Central memory CD8-positive, alpha-beta T cell (primary cell): ENCODE measurements at regions not wholly inside any gene's neighbourhood (a gene's known extent, or its start where the extent isn't known, plus 50 kb on each side); places are given as distances from the start of the nearest gene placed in this dataset.

Experiments
- ATAC-seq: fragments of 150-1000 bp; cut with Tn5 transposase; replicated peaks from 2 replicates; pipeline ENCODE4 v1.10.0; 2022; ENCODE audit warnings: mild to moderate bottlenecking, moderate FRiP score, moderate number of reproducible peaks; ENCODE audit not compliant: poor library complexity, severe bottlenecking; ENCODE audit errors: extremely low read depth
- DNase-seq, 2 donors: peaks; one replicate each; pipeline ENCODE4 v3.0.0; 2021; ENCODE audit warnings: low spot score in 2 of 2
- H3K27ac Mint-ChIP-seq: one replicate; pipeline ENCODE4 v1.8.0; 2022; ENCODE audit warnings: low read depth, mild to moderate bottlenecking, moderate library complexity, mixed read lengths
- H3K27me3 Mint-ChIP-seq: one replicate; pipeline ENCODE4 v1.8.0; 2022; ENCODE audit warnings: mixed read lengths
- H3K36me3 Mint-ChIP-seq: one replicate; pipeline ENCODE4 v1.8.0; 2022; ENCODE audit warnings: mild to moderate bottlenecking, moderate library complexity, mixed read lengths; ENCODE audit not compliant: insufficient read depth
- H3K4me1 Mint-ChIP-seq: one replicate; pipeline ENCODE4 v1.8.0; 2022; ENCODE audit warnings: mixed read lengths
- H3K4me3 Mint-ChIP-seq: one replicate; pipeline ENCODE4 v1.8.0; 2022; ENCODE audit warnings: mild to moderate bottlenecking, moderate library complexity, mixed read lengths
- H3K9me3 Mint-ChIP-seq: one replicate; pipeline ENCODE4 v1.8.0; 2022; ENCODE audit warnings: mixed read lengths

- Mint-ChIP-seq H3K4me1 (no peaks in the 10 kb centered on the region), H3K27me3 (no peaks in the 10 kb centered on the region), H3K9me3 (no peaks in the 10 kb centered on the region), H3K4me3 (no peak overlapping the region), H3K27ac (no peak overlapping the region), H3K36me3 (no peaks in the 10 kb centered on the region)
- ATAC-seq (no peak), DNase-seq (no peak)
Observed at GRCh38 chr2:42929546-42930024, 137.2 kb upstream of the HAAO start.

GRCh38 chr2:42928692-42929545 lies 136.5 kb upstream of the HAAO start:
- Mint-ChIP-seq H3K27me3 (no peaks in the 10 kb centered on the region), H3K27ac (no peak overlapping the region), H3K36me3 (no peaks in the 10 kb centered on the region), H3K4me3 (no peak overlapping the region), H3K9me3 (no peaks in the 10 kb centered on the region), H3K4me1 (no peaks in the 10 kb centered on the region)
- DNase-seq: no peak
- ATAC-seq: no peak

GRCh38 chr2:42928161-42928691 lies 135.8 kb upstream of the HAAO start:
- H3K27ac Mint-ChIP-seq: no peak overlapping the region
- H3K4me3 Mint-ChIP-seq: no peak overlapping the region
- no peaks in the 10 kb centered on the region for H3K36me3 Mint-ChIP-seq
- no peaks in the 10 kb centered on the region for H3K27me3 Mint-ChIP-seq
- H3K9me3 Mint-ChIP-seq: no peaks in the 10 kb centered on the region
- ATAC-seq (no peak), DNase-seq (no peak)
- no peaks in the 10 kb centered on the region for H3K4me1 Mint-ChIP-seq

- no peak for ATAC-seq
- Mint-ChIP-seq H3K27me3 (peaks cover 7% of the 10 kb centered on the region), H3K36me3 (no peaks in the 10 kb centered on the region), H3K4me3 (no peak overlapping the region), H3K27ac (no peak overlapping the region), H3K4me1 (no peaks in the 10 kb centered on the region), H3K9me3 (no peaks in the 10 kb centered on the region)
- no peak for DNase-seq
Observed at GRCh38 chr2:42927334-42928160, 135.2 kb upstream of the HAAO start.

- H3K4me1 Mint-ChIP-seq: no peaks in the 10 kb centered on the region
- peaks cover 15% of the 10 kb centered on the region for H3K27me3 Mint-ChIP-seq
- ATAC-seq (no peak), DNase-seq (no peak)
- no peak overlapping the region for H3K4me3 Mint-ChIP-seq
- no peaks in the 10 kb centered on the region for H3K9me3 Mint-ChIP-seq
- no peak overlapping the region for H3K27ac Mint-ChIP-seq
- no peaks in the 10 kb centered on the region for H3K36me3 Mint-ChIP-seq
Observed at GRCh38 chr2:42926434-42927333, 134.3 kb upstream of the HAAO start.

GRCh38 chr2:42925742-42926433 lies 133.5 kb upstream of the HAAO start:
- ATAC-seq (no peak), DNase-seq (no peak)
- H3K4me1 Mint-ChIP-seq: no peaks in the 10 kb centered on the region
- H3K9me3 Mint-ChIP-seq: no peaks in the 10 kb centered on the region
- H3K27ac Mint-ChIP-seq: no peak overlapping the region
- H3K27me3 Mint-ChIP-seq: peaks cover 23% of the 10 kb centered on the region
- H3K36me3 Mint-ChIP-seq: no peaks in the 10 kb centered on the region
- no peak overlapping the region for H3K4me3 Mint-ChIP-seq

- no peaks in the 10 kb centered on the region for H3K4me1 Mint-ChIP-seq
- H3K27ac Mint-ChIP-seq: no peak overlapping the region
- H3K27me3 Mint-ChIP-seq: peaks cover 27% of the 10 kb centered on the region
- H3K36me3 Mint-ChIP-seq: no peaks in the 10 kb centered on the region
- ATAC-seq (no peak), DNase-seq (no peak)
- no peak overlapping the region for H3K4me3 Mint-ChIP-seq
- no peaks in the 10 kb centered on the region for H3K9me3 Mint-ChIP-seq
Observed at GRCh38 chr2:42924418-42924886, 132.1 kb upstream of the HAAO start.

GRCh38 chr2:42923580-42924417 lies 131.4 kb upstream of the HAAO start:
- H3K27ac Mint-ChIP-seq: no peak overlapping the region
- ATAC-seq: no peak
- H3K4me3 Mint-ChIP-seq: no peak overlapping the region
- no peak for DNase-seq
- no peaks in the 10 kb centered on the region for H3K9me3 Mint-ChIP-seq
- H3K4me1 Mint-ChIP-seq: no peaks in the 10 kb centered on the region
- peaks cover 27% of the 10 kb centered on the region for H3K27me3 Mint-ChIP-seq
- H3K36me3 Mint-ChIP-seq: no peaks in the 10 kb centered on the region

GRCh38 chr2:42922790-42923579 lies 130.6 kb upstream of the HAAO start:
- no peak overlapping the region for H3K4me3 Mint-ChIP-seq
- H3K9me3 Mint-ChIP-seq: no peaks in the 10 kb centered on the region
- H3K4me1 Mint-ChIP-seq: no peaks in the 10 kb centered on the region
- peaks cover 27% of the 10 kb centered on the region for H3K27me3 Mint-ChIP-seq
- no peaks in the 10 kb centered on the region for H3K36me3 Mint-ChIP-seq
- no peak overlapping the region for H3K27ac Mint-ChIP-seq
- ATAC-seq: no peak
- DNase-seq: no peak

GRCh38 chr2:42922293-42922692 lies 129.9 kb upstream of the HAAO start:
- H3K36me3 Mint-ChIP-seq: no peaks in the 10 kb centered on the region
- DNase-seq (no peak), ATAC-seq (no peak)
- no peaks in the 10 kb centered on the region for H3K4me1 Mint-ChIP-seq
- no peak overlapping the region for H3K27ac Mint-ChIP-seq
- H3K27me3 Mint-ChIP-seq: peaks cover 27% of the 10 kb centered on the region
- no peak overlapping the region for H3K4me3 Mint-ChIP-seq
- no peaks in the 10 kb centered on the region for H3K9me3 Mint-ChIP-seq
